Naive thymus-derived CD8-positive, alpha-beta T cell (primary cell): ENCODE measurements at regions not wholly inside any gene's neighbourhood (a gene's known extent, or its start where the extent isn't known, plus 50 kb on each side); places are given as distances from the start of the nearest gene placed in this dataset.

Experiments used
- ATAC-seq, 2 donors: fragments of 150-1000 bp; cut with Tn5 transposase in 1 of 2; sonication (Bioruptor Pico), chemical (Tn5 transposase) in 1 of 2; 1 replicate in 1 of 2; 2 replicates in 1 of 2; pipeline ENCODE4 v1.10.0; 2021; ENCODE audit warnings: mild to moderate bottlenecking in 2 of 2, moderate library complexity in 2 of 2
- POLR2A ChIA-PET: fragments of 350-600 bp; sonication (Branson Sonifier 250); formaldehyde crosslinking; loops from one replicate; lab custom pipeline; 2021; ENCODE audit warnings: antibody characterized with exemption; lab: Charles Lee
- DNase-seq, 10 donors: peaks; one replicate each; pipeline versions ENCODE4 v3.0.0 to v3.0.0-alpha.2; 2020 to 2022
- H3K27ac Mint-ChIP-seq, 10 donors: one replicate each; pipeline ENCODE4 v1.8.0; 2020 to 2022; ENCODE audit warnings: mild to moderate bottlenecking in 10 of 10, mixed read lengths in 10 of 10, moderate library complexity in 4 of 10, inconsistent platforms in 1 of 10
- H3K27me3 Mint-ChIP-seq, 5 donors: one replicate each; pipeline ENCODE4 v1.8.0; 2021 to 2022; ENCODE audit warnings: mixed read lengths in 5 of 5
- H3K36me3 Mint-ChIP-seq, 3 donors: one replicate each; pipeline ENCODE4 v1.8.0; 2020 to 2022; ENCODE audit warnings: mixed read lengths in 3 of 3, mild to moderate bottlenecking in 2 of 3, inconsistent platforms in 1 of 3
- H3K4me1 Mint-ChIP-seq, 4 donors: one replicate each; pipeline ENCODE4 v1.8.0; 2021 to 2022; ENCODE audit warnings: mixed read lengths in 4 of 4
- H3K4me3 Mint-ChIP-seq, 10 donors: one replicate each; pipeline ENCODE4 v1.8.0; 2020 to 2022; ENCODE audit warnings: mild to moderate bottlenecking in 10 of 10, mixed read lengths in 10 of 10, moderate library complexity in 6 of 10, inconsistent platforms in 1 of 10
- H3K9me3 Mint-ChIP-seq, 9 donors: one replicate each; pipeline ENCODE4 v1.8.0; 2020 to 2022; ENCODE audit warnings: mixed read lengths in 9 of 9, mild to moderate bottlenecking in 3 of 9, inconsistent platforms in 1 of 9, moderate library complexity in 1 of 9

DNA sequence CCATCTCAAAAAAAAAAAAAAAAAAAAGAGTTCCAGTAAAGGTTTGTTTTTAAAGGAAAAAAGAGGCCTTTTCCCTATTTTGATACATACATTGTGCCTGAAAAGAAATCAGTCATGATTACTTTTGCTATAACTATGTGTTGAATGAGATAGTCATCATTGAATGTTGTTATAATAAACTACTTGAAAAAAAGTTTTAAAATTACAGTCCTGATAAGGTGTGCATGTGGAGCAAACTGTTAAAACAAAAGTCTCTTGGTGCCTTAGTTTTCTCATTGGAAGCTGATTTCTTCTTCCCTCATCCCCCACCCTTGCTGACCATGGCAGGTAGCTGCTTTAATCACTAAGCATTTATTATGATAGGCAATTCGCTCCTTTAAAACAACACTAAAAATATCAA is 172.3 kb upstream of the TBCA start:
- DNase-seq (no peak), ATAC-seq (no peak)
- Mint-ChIP-seq H3K27ac (no peak overlapping the region), H3K4me1 (no peaks in the 10 kb centered on the region), H3K4me3 (no peak overlapping the region), H3K9me3 (no peaks in the 10 kb centered on the region), H3K36me3 (no peaks in the 10 kb centered on the region), H3K27me3 (peaks cover 9 to 44% (median 13%) of the 10 kb centered on the region in 5 donors)
- POLR2A ChIA-PET, result no interaction called here

DNA sequence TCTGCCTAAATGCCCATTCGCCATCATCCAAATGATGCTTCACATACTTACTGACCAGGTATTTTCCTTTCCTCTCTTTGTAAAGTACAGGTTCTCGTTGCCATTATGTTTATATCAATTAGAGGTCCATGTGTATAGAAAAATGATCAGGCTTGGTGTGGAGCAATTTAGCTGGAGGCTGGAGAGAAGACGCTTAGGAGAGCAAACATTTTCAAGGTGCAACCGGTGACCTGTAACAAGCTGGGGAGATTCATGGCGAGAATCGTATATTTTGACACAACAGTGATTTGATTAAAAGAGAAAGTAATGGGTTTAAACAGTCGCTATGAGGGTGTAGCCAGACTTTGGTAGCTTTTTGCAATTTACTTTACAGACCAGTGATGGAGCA is 170.9 kb upstream of the TBCA start:
- ATAC-seq (no peak), DNase-seq (no peak)
- Mint-ChIP-seq H3K4me1 (no peaks in the 10 kb centered on the region), H3K27me3 (peaks cover 9 to 50% (median 13%) of the 10 kb centered on the region in 5 donors), H3K27ac (no peak overlapping the region), H3K9me3 (peaks cover 0 to 2% (median 0%) of the 10 kb centered on the region in 9 donors), H3K36me3 (no peaks in the 10 kb centered on the region), H3K4me3 (no peak overlapping the region)
- POLR2A ChIA-PET, result no interaction called here

GRCh38 chr5:77946381-77947040 is 170.4 kb upstream of the TBCA start:
- DNase-seq, result no peak
- no peak overlapping the region for H3K4me3 Mint-ChIP-seq
- ATAC-seq, result no peak
- peaks cover 0 to 6% (median 0%) of the 10 kb centered on the region in 9 donors for H3K9me3 Mint-ChIP-seq
- peaks cover 0 to 5% (median 3%) of the 10 kb centered on the region in 3 donors for H3K36me3 Mint-ChIP-seq
- H3K27ac Mint-ChIP-seq, result no peak overlapping the region
- POLR2A ChIA-PET, result no interaction called here
- no peaks in the 10 kb centered on the region for H3K4me1 Mint-ChIP-seq
- peaks cover 9 to 56% (median 16%) of the 10 kb centered on the region in 5 donors for H3K27me3 Mint-ChIP-seq

DNA sequence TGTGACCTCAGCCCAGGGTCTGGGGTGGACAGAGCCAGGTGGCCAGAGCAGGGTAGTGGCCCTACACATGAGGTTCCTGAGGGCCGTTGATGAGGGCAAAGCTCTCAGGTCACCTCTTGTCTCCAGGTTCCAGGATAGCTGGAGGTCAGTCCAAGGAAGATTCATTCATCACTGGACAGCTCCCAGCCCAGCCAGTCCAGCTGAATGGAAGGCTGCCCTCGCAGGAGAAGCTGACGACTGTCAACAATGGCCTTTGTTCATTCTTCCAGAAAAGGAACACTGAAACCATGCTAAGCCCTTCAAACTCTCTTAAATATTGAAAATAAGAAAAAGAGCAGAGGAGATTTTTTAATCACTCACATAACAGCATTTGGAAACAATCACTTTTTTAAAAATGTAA is 169.7 kb upstream of the TBCA start:
- Mint-ChIP-seq H3K4me3 (no peak overlapping the region), H3K9me3 (peaks cover 0 to 10% (median 2%) of the 10 kb centered on the region in 9 donors), H3K27me3 (peaks cover 13 to 62% (median 21%) of the 10 kb centered on the region in 5 donors), H3K36me3 (peaks cover 0 to 8% (median 6%) of the 10 kb centered on the region in 3 donors), H3K27ac (peak overlapping the region in 1 of 10 donors; percentile 69), H3K4me1 (no peaks in the 10 kb centered on the region)
- POLR2A ChIA-PET, result no interaction called here
- ATAC-seq (no peak), DNase-seq (no peak)

GRCh38 chr5:77944757-77945340 is 168.7 kb upstream of the TBCA start:
- Mint-ChIP-seq H3K4me3 (no peak overlapping the region), H3K9me3 (peaks cover 0 to 19% (median 2%) of the 10 kb centered on the region in 9 donors), H3K27me3 (peaks cover 15 to 66% (median 22%) of the 10 kb centered on the region in 5 donors), H3K27ac (no peak overlapping the region), H3K4me1 (no peaks in the 10 kb centered on the region), H3K36me3 (peaks cover 0 to 13% (median 6%) of the 10 kb centered on the region in 3 donors)
- POLR2A ChIA-PET, result no interaction called here
- ATAC-seq (no peak), DNase-seq (no peak)

- Mint-ChIP-seq H3K9me3 (peaks cover 0 to 19% (median 2%) of the 10 kb centered on the region in 9 donors), H3K36me3 (peaks cover 0 to 13% (median 6%) of the 10 kb centered on the region in 3 donors), H3K4me1 (no peaks in the 10 kb centered on the region), H3K27me3 (peaks cover 14 to 65% (median 22%) of the 10 kb centered on the region in 5 donors), H3K27ac (no peak overlapping the region), H3K4me3 (no peak overlapping the region)
- no peak for ATAC-seq
- no peak for DNase-seq
- POLR2A ChIA-PET, result no interaction called here
Measured at GRCh38 chr5:77943851-77944250, 167.7 kb upstream of the TBCA start.

GRCh38 chr5:77942578-77943239 is 166.6 kb upstream of the TBCA start:
- H3K36me3 Mint-ChIP-seq, result peaks cover 0 to 13% (median 6%) of the 10 kb centered on the region in 3 donors
- POLR2A ChIA-PET, result no interaction called here
- H3K27me3 Mint-ChIP-seq, result peaks cover 16 to 74% (median 25%) of the 10 kb centered on the region in 5 donors
- DNase-seq (no peak), ATAC-seq (no peak)
- H3K4me3 Mint-ChIP-seq, result no peak overlapping the region
- no peak overlapping the region for H3K27ac Mint-ChIP-seq
- peaks cover 0 to 19% (median 2%) of the 10 kb centered on the region in 9 donors for H3K9me3 Mint-ChIP-seq
- H3K4me1 Mint-ChIP-seq, result peaks cover 0 to 1% (median 0%) of the 10 kb centered on the region in 4 donors

DNA sequence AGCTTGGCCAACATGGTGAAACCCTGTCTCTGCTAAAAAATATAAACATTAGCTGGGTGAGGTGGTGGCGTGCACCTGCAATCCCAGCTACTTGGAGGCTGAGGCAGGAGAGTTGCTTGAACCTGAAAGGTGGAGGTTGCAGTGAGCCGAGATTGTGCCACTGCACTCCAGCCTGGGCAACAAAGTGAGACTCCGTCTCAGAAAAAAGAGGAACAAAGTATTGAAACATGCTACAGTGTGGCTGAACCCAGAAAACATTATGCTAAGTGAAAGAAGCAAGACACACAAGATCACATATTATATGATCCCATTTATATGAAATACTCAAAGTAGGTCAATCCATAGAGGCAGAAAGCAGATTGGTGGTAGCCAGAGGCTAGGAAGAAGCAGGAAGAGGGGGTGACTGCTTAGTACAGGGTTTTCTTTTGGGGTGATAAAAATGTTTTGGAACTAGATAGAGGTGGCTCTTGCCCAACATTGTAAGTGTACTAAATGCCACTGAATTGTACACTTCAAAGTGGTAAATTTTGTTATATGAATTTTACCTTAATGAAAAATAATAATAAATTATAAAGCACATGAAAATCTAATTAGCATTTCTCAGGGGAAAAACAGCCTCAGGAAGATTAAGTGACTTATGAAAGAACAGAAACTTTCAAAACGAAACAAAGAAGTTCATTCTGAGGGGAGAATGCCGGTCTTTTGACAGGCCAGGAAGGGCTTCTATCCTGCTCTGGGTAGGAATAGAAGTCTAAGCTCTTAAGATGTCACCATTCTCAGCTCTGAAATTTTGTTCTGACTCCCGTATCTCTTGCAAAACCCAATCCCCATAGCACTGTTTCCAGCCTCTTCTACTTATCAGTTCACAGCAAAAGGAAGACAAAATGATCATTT is 161.1 kb upstream of the TBCA start:
- peaks cover 0 to 13% (median 6%) of the 10 kb centered on the region in 4 donors for H3K4me1 Mint-ChIP-seq
- peaks cover 14 to 78% (median 20%) of the 10 kb centered on the region in 5 donors for H3K27me3 Mint-ChIP-seq
- H3K9me3 Mint-ChIP-seq, result peaks cover 0 to 19% (median 2%) of the 10 kb centered on the region in 9 donors
- peaks cover 0 to 13% (median 6%) of the 10 kb centered on the region in 3 donors for H3K36me3 Mint-ChIP-seq
- peak overlapping the region in 1 of 10 donors; percentile 4 for H3K27ac Mint-ChIP-seq
- no peak for DNase-seq
- POLR2A ChIA-PET, result no interaction called here
- ATAC-seq, result no peak
- peak overlapping the region in 1 of 10 donors; percentile 48 for H3K4me3 Mint-ChIP-seq

DNA sequence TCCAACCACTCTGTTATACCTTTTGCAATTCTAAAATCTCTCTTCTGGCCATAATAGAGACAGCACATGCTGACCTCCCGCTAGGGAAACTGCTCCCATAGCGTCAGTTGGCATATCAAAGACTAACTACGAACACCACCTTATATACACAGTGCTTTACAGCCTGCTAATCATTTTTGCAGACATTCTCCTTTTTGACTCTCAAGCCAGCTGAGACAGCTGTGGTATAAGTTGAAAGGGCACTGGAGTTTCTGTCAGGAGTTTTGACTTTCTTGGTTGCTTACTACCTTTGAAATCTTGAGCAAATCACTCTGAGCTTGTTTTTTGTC is 160.2 kb upstream of the TBCA start:
- H3K36me3 Mint-ChIP-seq, result peaks cover 0 to 6% (median 2%) of the 10 kb centered on the region in 3 donors
- ATAC-seq, result no peak
- no peak overlapping the region for H3K27ac Mint-ChIP-seq
- H3K27me3 Mint-ChIP-seq, result peaks cover 10 to 69% (median 18%) of the 10 kb centered on the region in 5 donors
- POLR2A ChIA-PET, result no interaction called here
- peaks cover 0 to 13% (median 6%) of the 10 kb centered on the region in 4 donors for H3K4me1 Mint-ChIP-seq
- peaks cover 0 to 18% (median under 1%) of the 10 kb centered on the region in 9 donors for H3K9me3 Mint-ChIP-seq
- no peak overlapping the region for H3K4me3 Mint-ChIP-seq
- no peak for DNase-seq

- peaks cover 0 to 5% (median 0%) of the 10 kb centered on the region in 3 donors for H3K36me3 Mint-ChIP-seq
- H3K4me3 Mint-ChIP-seq, result no peak overlapping the region
- POLR2A ChIA-PET, result no interaction called here
- peak in 1 of 10 donors; percentile 13 for DNase-seq
- peaks cover 0 to 13% (median 6%) of the 10 kb centered on the region in 4 donors for H3K4me1 Mint-ChIP-seq
- H3K9me3 Mint-ChIP-seq, result peaks cover 0 to 14% (median 0%) of the 10 kb centered on the region in 9 donors
- ATAC-seq, result peak; percentile 56 to 64
- no peak overlapping the region for H3K27ac Mint-ChIP-seq
- peaks cover 6 to 63% (median 15%) of the 10 kb centered on the region in 5 donors for H3K27me3 Mint-ChIP-seq
Measured at GRCh38 chr5:77935506-77936364, 159.6 kb upstream of the TBCA start.

GRCh38 chr5:77928776-77929300 is 152.7 kb upstream of the TBCA start:
- H3K4me1 Mint-ChIP-seq, result peaks cover 0 to 14% (median 4%) of the 10 kb centered on the region in 4 donors
- H3K27me3 Mint-ChIP-seq, result peaks cover 12 to 35% (median 18%) of the 10 kb centered on the region in 5 donors
- no peak for ATAC-seq
- H3K36me3 Mint-ChIP-seq, result peaks cover 0 to 12% (median 4%) of the 10 kb centered on the region in 3 donors
- H3K27ac Mint-ChIP-seq, result no peak overlapping the region
- H3K9me3 Mint-ChIP-seq, result peaks cover 0 to 20% (median 3%) of the 10 kb centered on the region in 9 donors
- no peak for DNase-seq
- no peak overlapping the region for H3K4me3 Mint-ChIP-seq
- POLR2A ChIA-PET, result no interaction called here
